ENCODE measurements at regions not wholly inside any gene's neighbourhood (a gene's known extent, or its start where the extent isn't known, plus 50 kb on each side); places are given as distances from the start of the nearest gene placed in this dataset.

DNA sequence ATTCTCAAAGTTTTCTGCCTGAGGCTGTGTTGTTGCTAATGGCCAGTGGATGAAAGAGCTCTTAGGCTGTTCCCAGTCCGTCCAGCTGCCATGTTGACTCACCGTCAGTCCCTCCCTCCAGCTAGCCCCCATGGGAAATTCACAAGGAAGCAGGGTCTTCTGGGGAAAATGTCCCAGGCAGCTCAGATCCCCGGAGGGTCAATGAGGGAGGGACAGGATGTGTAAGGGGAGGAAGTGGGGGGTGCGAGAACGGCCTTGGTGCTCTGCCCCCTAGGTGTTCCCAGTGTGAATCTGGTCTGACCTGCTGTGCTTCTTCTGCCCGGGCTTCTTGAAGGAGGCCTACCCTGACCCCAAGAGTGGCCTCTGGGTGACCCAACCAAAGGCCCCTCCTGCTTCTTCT lies 65.9 kb downstream of the CEBPB start:
- no peak overlapping the region for H2AFZ ChIP-seq (ENCODE audit: low read depth, low read length)
- H3K9me3 ChIP-seq (ENCODE audit: insufficient read depth, low read length), result no peaks in the 10 kb centered on the region
- no peak overlapping the region for H3K27ac ChIP-seq (ENCODE audit: low read length)
- H3K4me2 ChIP-seq (ENCODE audit: low read length), result no peak overlapping the region
- no peaks in the 10 kb centered on the region for H3K79me2 ChIP-seq (ENCODE audit: low read length)
- H3K36me3 ChIP-seq (replicated peaks; ENCODE audit: low read depth, low read length), result no peaks in the 10 kb centered on the region
- no peaks in the 10 kb centered on the region for H3K4me1 ChIP-seq (ENCODE audit: low read length)
- H4K20me1 ChIP-seq (ENCODE audit: insufficient read depth, low read length), result no peaks in the 10 kb centered on the region
- H3K9ac ChIP-seq (ENCODE audit: low read length), result no peak overlapping the region
- no peak for TF ChIP-seq EZH2phosphoT487 (IDR thresholded peaks at IDR 0.05; ENCODE audit: low read depth)
- TF ChIP-seq, protein P1, sequence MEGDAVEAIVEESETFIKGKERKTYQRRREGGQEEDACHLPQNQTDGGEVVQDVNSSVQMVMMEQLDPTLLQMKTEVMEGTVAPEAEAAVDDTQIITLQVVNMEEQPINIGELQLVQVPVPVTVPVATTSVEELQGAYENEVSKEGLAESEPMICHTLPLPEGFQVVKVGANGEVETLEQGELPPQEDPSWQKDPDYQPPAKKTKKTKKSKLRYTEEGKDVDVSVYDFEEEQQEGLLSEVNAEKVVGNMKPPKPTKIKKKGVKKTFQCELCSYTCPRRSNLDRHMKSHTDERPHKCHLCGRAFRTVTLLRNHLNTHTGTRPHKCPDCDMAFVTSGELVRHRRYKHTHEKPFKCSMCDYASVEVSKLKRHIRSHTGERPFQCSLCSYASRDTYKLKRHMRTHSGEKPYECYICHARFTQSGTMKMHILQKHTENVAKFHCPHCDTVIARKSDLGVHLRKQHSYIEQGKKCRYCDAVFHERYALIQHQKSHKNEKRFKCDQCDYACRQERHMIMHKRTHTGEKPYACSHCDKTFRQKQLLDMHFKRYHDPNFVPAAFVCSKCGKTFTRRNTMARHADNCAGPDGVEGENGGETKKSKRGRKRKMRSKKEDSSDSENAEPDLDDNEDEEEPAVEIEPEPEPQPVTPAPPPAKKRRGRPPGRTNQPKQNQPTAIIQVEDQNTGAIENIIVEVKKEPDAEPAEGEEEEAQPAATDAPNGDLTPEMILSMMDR (IDR thresholded peaks at IDR 0.05; ENCODE audit: low read depth, low read length), result no peak
- H3K27me3 ChIP-seq (ENCODE audit: low read depth, low read length), result peaks cover 13% of the 10 kb centered on the region
- no peak overlapping the region for H3K4me3 ChIP-seq (ENCODE audit: low read length)

DNA sequence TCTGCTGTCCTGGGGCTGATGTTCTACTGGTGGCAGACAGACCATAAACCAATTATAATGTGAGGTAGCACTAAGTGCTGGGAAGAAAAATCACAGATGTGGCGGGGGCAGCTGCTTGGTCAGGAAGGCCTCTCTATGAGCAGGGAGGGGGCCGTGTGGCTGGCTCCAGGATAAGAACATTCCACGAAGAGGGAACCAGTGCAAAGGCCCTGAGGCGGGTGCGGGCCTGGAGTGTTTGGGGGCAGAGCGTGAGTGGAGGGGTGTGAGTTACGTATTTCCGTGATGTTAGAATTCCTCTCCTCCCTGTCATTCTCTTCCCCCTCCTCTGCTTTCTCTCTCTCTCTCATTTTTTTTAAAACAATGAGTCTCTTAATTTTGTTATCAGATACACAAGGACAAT lies 67.2 kb downstream of the CEBPB start:
- no peak overlapping the region for H3K9ac ChIP-seq (ENCODE audit: low read length)
- no peak overlapping the region for H3K4me3 ChIP-seq (ENCODE audit: low read length)
- TF ChIP-seq, protein P1 (IDR thresholded peaks at IDR 0.05; ENCODE audit: low read depth, low read length), result no peak
- no peak for TF ChIP-seq EZH2phosphoT487 (IDR thresholded peaks at IDR 0.05; ENCODE audit: low read depth)
- H3K79me2 ChIP-seq (ENCODE audit: low read length), result no peaks in the 10 kb centered on the region
- no peak overlapping the region for H3K4me2 ChIP-seq (ENCODE audit: low read length)
- no peaks in the 10 kb centered on the region for H4K20me1 ChIP-seq (ENCODE audit: insufficient read depth, low read length)
- no peaks in the 10 kb centered on the region for H3K36me3 ChIP-seq (replicated peaks; ENCODE audit: low read depth, low read length)
- peaks cover 9% of the 10 kb centered on the region for H3K27me3 ChIP-seq (ENCODE audit: low read depth, low read length)
- H3K4me1 ChIP-seq (ENCODE audit: low read length), result no peaks in the 10 kb centered on the region
- H3K27ac ChIP-seq (ENCODE audit: low read length), result no peak overlapping the region
- no peak overlapping the region for H2AFZ ChIP-seq (ENCODE audit: low read depth, low read length)
- H3K9me3 ChIP-seq (ENCODE audit: insufficient read depth, low read length), result no peaks in the 10 kb centered on the region

DNA sequence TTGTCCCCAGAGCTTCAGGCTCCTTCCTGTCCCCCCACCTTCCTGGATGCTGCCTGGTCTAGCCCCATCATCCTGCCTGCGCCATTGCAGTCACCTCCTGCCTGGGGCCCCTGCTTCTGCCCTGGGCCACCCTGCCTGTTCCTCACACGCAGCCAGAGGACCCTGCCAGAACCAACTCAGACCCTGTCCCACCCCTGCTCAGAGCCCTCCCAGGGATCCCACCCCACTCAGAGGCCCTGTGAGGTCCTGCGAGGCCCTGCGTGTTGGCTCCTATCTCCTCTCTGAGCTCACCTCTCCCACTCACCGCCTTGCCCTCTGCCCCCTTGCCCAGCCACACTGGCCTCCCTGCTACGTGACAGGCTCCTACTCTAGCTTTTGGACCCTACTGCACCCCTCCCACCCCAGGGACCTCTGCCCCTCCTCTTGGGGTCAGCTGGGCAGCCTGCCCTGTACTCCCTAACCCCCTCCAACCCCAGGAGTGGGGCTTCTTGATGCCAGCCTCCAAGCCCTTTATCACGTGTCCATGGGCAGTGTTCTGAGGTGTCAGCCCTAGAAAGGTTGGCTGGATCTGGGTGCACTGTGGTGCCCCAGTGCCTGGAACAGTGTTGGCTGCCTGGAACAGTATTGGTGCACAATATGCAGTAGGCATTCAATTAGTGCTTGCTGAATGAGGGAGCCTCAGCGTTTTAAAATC lies 68.3 kb downstream of the CEBPB start:
- Histone ChIP-seq H4K20me1 (ENCODE audit: insufficient read depth, low read length) (no peaks in the 10 kb centered on the region), H3K4me1 (ENCODE audit: low read length) (no peaks in the 10 kb centered on the region), H3K4me3 (ENCODE audit: low read length) (no peak overlapping the region), H3K27me3 (ENCODE audit: low read depth, low read length) (peaks cover 9% of the 10 kb centered on the region), H3K4me2 (ENCODE audit: low read length) (no peak overlapping the region), H3K36me3 (replicated peaks; ENCODE audit: low read depth, low read length) (no peaks in the 10 kb centered on the region), H2AFZ (ENCODE audit: low read depth, low read length) (no peak overlapping the region), H3K79me2 (ENCODE audit: low read length) (no peaks in the 10 kb centered on the region), H3K27ac (ENCODE audit: low read length) (no peak overlapping the region), H3K9me3 (ENCODE audit: insufficient read depth, low read length) (no peaks in the 10 kb centered on the region), H3K9ac (ENCODE audit: low read length) (no peak overlapping the region)
- TF ChIP-seq, protein P1 (IDR thresholded peaks at IDR 0.05; ENCODE audit: low read depth, low read length), result no peak
- TF ChIP-seq EZH2phosphoT487 (IDR thresholded peaks at IDR 0.05; ENCODE audit: low read depth), result no peak

DNA sequence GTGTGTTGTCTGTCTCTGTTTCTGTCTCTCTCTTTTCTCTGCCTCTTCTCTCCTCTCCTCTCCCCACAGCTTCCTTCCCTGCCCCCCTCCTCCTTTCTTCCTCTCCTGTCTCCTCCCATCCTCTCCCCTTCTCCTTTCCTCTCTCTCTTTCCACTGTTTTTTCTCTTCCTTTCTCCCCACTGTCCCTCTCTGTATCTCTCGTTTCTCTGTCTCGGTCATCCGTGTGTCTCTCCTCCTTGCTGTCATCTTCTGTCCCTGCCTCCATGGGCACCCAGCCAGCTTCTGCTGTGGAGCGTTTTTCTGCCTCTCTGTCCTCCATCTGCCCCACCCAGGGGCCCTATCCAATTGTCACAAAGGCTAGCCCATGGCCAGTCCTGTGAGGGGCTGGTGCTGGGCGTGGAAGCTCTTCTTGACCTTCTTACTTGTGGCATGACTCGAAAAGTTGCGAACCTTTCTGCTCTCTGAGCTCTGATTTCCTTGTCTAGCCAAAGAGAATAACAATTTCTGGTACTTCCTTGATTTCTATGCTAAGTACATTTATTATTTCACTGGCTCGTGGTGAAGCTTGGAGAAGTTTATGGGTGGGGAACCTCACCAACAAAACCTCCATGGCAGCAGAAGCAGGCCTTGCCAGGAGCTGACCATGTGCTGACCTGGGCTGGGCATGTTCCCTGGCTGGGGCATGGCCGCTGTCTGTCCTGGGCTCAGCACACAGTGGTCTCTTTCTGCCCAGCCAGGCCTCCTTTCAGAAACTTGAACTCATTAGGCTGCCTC lies 69.3 kb downstream of the CEBPB start:
- Histone ChIP-seq H2AFZ (ENCODE audit: low read depth, low read length) (no peak overlapping the region), H3K9me3 (ENCODE audit: insufficient read depth, low read length) (no peaks in the 10 kb centered on the region), H3K4me3 (ENCODE audit: low read length) (no peak overlapping the region), H3K36me3 (replicated peaks; ENCODE audit: low read depth, low read length) (no peaks in the 10 kb centered on the region), H4K20me1 (ENCODE audit: insufficient read depth, low read length) (no peaks in the 10 kb centered on the region), H3K4me2 (ENCODE audit: low read length) (no peak overlapping the region), H3K9ac (ENCODE audit: low read length) (no peak overlapping the region), H3K79me2 (ENCODE audit: low read length) (no peaks in the 10 kb centered on the region), H3K27me3 (ENCODE audit: low read depth, low read length) (peaks cover 2% of the 10 kb centered on the region), H3K27ac (ENCODE audit: low read length) (no peak overlapping the region), H3K4me1 (ENCODE audit: low read length) (no peaks in the 10 kb centered on the region)
- no peak for TF ChIP-seq EZH2phosphoT487 (IDR thresholded peaks at IDR 0.05; ENCODE audit: low read depth)
- TF ChIP-seq, protein P1 (IDR thresholded peaks at IDR 0.05; ENCODE audit: low read depth, low read length), result no peak
